GM12878 (cell line): ENCODE measurements at regions not wholly inside any gene's neighbourhood (a gene's known extent, or its start where the extent isn't known, plus 50 kb on each side); places are given as distances from the start of the nearest gene placed in this dataset.

Experiments used
- ATAC-seq: fragments of 200-7000 bp; cut with Tn5 transposase; 3 replicates; pipeline ENCODE4 v1.9.1; 2020; ENCODE audit warnings: mild to moderate bottlenecking, moderate library complexity
- BruUV-seq: library from RNA; stranded (reverse); fragments of 400-500 nt; replicated peaks from 2 replicates; lab custom pipeline; 2021; lab: Mats Ljungman, UMichigan
- CTCF ChIA-PET: fragments of 300-600 bp; sonication (Branson Sonifier 250); formaldehyde crosslinking; extraction: SDS; loops from one replicate; lab custom pipeline; 2021; ENCODE audit warnings: inconsistent platforms; lab: Yijun Ruan, JAX
- POLR2A ChIA-PET: fragments of 350-600 bp; formaldehyde crosslinking; extraction: SDS; loops from one replicate; lab custom pipeline; 2021; ENCODE audit warnings: inconsistent platforms; lab: Charles Lee
- RAD21 ChIA-PET: fragments of 300-600 bp; sonication (Branson Sonifier 250); formaldehyde crosslinking; loops from one replicate; lab custom pipeline; 2023; ENCODE audit warnings: antibody characterized with exemption; ENCODE audit not compliant: unreplicated experiment; lab: Charles Lee
- SMC1A ChIA-PET: fragments of 300-600 bp; sonication (Branson Sonifier 250); formaldehyde crosslinking; loops from one replicate; lab custom pipeline; 2023; ENCODE audit not compliant: unreplicated experiment, uncharacterized antibody; lab: Charles Lee
- DNase-seq: peaks from one replicate; pipeline ENCODE4 v3.0.0-alpha.2; 2011; ENCODE audit warnings: low read depth, low spot score
- FAIRE-seq: peaks from 3 replicates; lab custom pipeline; 2011; peaks lifted over from hg19 to GRCh38; lab: Jason Lieb, UNC
- H2AFZ ChIP-seq: 2 replicates; pipeline ENCODE4 v1.6.0; 2011; ENCODE audit warnings: low read depth, low read length, control low read depth; ENCODE audit not compliant: control insufficient read depth
- H3K27ac ChIP-seq: 2 replicates; pipeline ENCODE4 v1.5.1; 2011; ENCODE audit warnings: control low read depth; ENCODE audit not compliant: control insufficient read depth, insufficient read depth
- H3K27me3 ChIP-seq, 2 experiments: replicated peaks in 1 of 2; 2 replicates each; pipeline versions ENCODE4 v1.6.0 to v1.6.1; 2011; ENCODE audit warnings: low read length in 1 of 2; ENCODE audit not compliant: control insufficient read depth in 2 of 2, insufficient read depth in 2 of 2
- H3K36me3 ChIP-seq, 2 experiments: 2 replicates each; pipeline ENCODE4 v1.5.1; 2011; ENCODE audit warnings: low read length in 1 of 2; ENCODE audit not compliant: control insufficient read depth in 2 of 2, insufficient read depth in 2 of 2
- H3K4me1 ChIP-seq: 2 replicates; pipeline ENCODE4 v1.6.1; 2011; ENCODE audit warnings: mild to moderate bottlenecking, low read length, moderate library complexity, mixed read lengths; ENCODE audit not compliant: control insufficient read depth, insufficient read depth
- H3K4me2 ChIP-seq: 2 replicates; pipeline ENCODE4 v1.6.0; 2011; ENCODE audit warnings: control low read depth; ENCODE audit not compliant: control insufficient read depth, insufficient read depth
- H3K4me3 ChIP-seq: fragments of 200-600 bp; sonication (generic); 2 replicates; pipeline ENCODE4 v1.5.1; 2016
- H3K79me2 ChIP-seq: 2 replicates; pipeline ENCODE4 v1.6.0; 2011; ENCODE audit warnings: low read length; ENCODE audit not compliant: control insufficient read depth, insufficient read depth
- H3K9ac ChIP-seq: 2 replicates; pipeline ENCODE4 v1.8.0; 2011; ENCODE audit warnings: low read length, control low read depth, mixed read lengths; ENCODE audit not compliant: control insufficient read depth, insufficient read depth
- H3K9me3 ChIP-seq: replicated peaks from 3 replicates; pipeline ENCODE4 v1.5.1; 2011; ENCODE audit warnings: mild to moderate bottlenecking, low read length; ENCODE audit not compliant: control insufficient read depth, insufficient read depth
- H4K20me1 ChIP-seq: 2 replicates; pipeline ENCODE4 v1.6.0; 2011; ENCODE audit not compliant: control insufficient read depth, insufficient read depth
- ASH2L ChIP-seq: fragments of 300-600, 200-600 bp; sonication (generic); IDR thresholded peaks from 2 replicates; pipeline ENCODE4 v1.6.1; 2017; ENCODE audit warnings: low read depth, mild to moderate bottlenecking, borderline replicate concordance
- E2F8 ChIP-seq: fragments of 450-650 bp; IDR thresholded peaks from 2 replicates; pipeline ENCODE4 v1.6.1; 2018; ENCODE audit warnings: mild to moderate bottlenecking, low read depth, moderate library complexity; ENCODE audit not compliant: partially characterized antibody
- ELK1 ChIP-seq: IDR thresholded peaks from 2 replicates; pipeline ENCODE4 v1.6.1; 2012; ENCODE audit warnings: low read depth, low read length, improper control_type of control experiment
- IRF5 ChIP-seq: fragments of 450-650 bp; IDR thresholded peaks from 2 replicates; pipeline ENCODE4 v1.6.1; 2017; ENCODE audit warnings: borderline replicate concordance
- NRF1 ChIP-seq: conservative IDR thresholded peaks from 2 replicates; pipeline ENCODE4 v1.6.1; 2011; ENCODE audit warnings: mild to moderate bottlenecking, low read depth, low read length, improper control_type of control experiment
- POLR2A ChIP-seq: IDR thresholded peaks from 2 replicates; pipeline ENCODE4 v1.6.1; 2011; ENCODE audit warnings: low read depth, mild to moderate bottlenecking, low read length
- POLR2AphosphoS5 ChIP-seq: IDR thresholded peaks from 2 replicates; pipeline ENCODE4 v1.6.1; 2011; ENCODE audit warnings: mild to moderate bottlenecking, low read length, inconsistent platforms
- RB1 ChIP-seq: fragments of 450-650 bp; formaldehyde crosslinking; IDR thresholded peaks from 2 replicates; pipeline ENCODE4 v1.6.1; 2017; ENCODE audit warnings: mild to moderate bottlenecking, borderline replicate concordance
- SMAD1 ChIP-seq: fragments of 450-650 bp; IDR thresholded peaks from 2 replicates; pipeline ENCODE4 v1.6.1; 2018; ENCODE audit warnings: mild to moderate bottlenecking, low read depth; ENCODE audit not compliant: partially characterized antibody
- SREBF1 ChIP-seq: IDR thresholded peaks from 2 replicates; pipeline ENCODE4 v1.6.1; 2012; ENCODE audit warnings: mild to moderate bottlenecking, low read length
- SRF ChIP-seq, 2 experiments: IDR thresholded peaks; 2 replicates each; pipeline ENCODE4 v1.6.1; 2011; ENCODE audit warnings: low read depth in 2 of 2, low read length in 2 of 2, mild to moderate bottlenecking in 1 of 2, moderate library complexity in 1 of 2
- STAT1 ChIP-seq: fragments of 450-650 bp; conservative IDR thresholded peaks from 2 replicates; pipeline ENCODE4 v1.6.1; 2014; ENCODE audit warnings: antibody characterized with exemption, mild to moderate bottlenecking
- USF2 ChIP-seq: IDR thresholded peaks from 2 replicates; pipeline ENCODE4 v1.6.1; 2011; ENCODE audit warnings: low read depth, low read length, improper control_type of control experiment, borderline replicate concordance
- ZNF622 ChIP-seq: fragments of 450-650 bp; IDR thresholded peaks from 2 replicates; pipeline ENCODE4 v1.6.1; 2017; ENCODE audit warnings: mild to moderate bottlenecking, inconsistent platforms
- WGBS: methylation state at CpG from one replicate; pipeline ENCODE4 v1.1.6; 2016; ENCODE audit warnings: low lambda C conversion rate; ENCODE audit not compliant: insufficient replicate concordance, insufficient coverage; ENCODE audit errors: missing lambda C conversion rate; 5-methylcytosine and 5-hydroxymethylcytosine counted together
- in situ Hi-C: fragments of 300-500 bp; cut with MboI; formaldehyde crosslinking; loops from 9 replicates; pipeline ENCODE4 v1.14.3; 2018; ENCODE audit warnings: mixed read lengths
- intact Hi-C: fragments of 100-400 bp; cut with micrococcal nuclease; formaldehyde crosslinking; loops from one replicate; pipeline ENCODE4 v1.14.2; 2022; ENCODE audit not compliant: unreplicated experiment

- FAIRE-seq: no peak
- ChIA-PET SMC1A (interaction anchor here (1.3 kb wide), 1 partner anchor 12 kb away, joined by 4 read pairs; no protein-coding TSS in a partner anchor), POLR2A (no interaction called here), CTCF (no interaction called here), RAD21 (no interaction called here)
- DNase-seq: no peak
- no peak overlapping the region for H3K27ac ChIP-seq
- no peak overlapping the region for H3K4me2 ChIP-seq
- no peaks in the 10 kb centered on the region for H3K36me3 ChIP-seq
- H3K79me2 ChIP-seq: no peaks in the 10 kb centered on the region
- no peak for ATAC-seq
- H3K27me3 ChIP-seq: no peaks in the 10 kb centered on the region
- WGBS: 0% methylated on average over 3 of the region's 3 CpGs
- no peak overlapping the region for H3K4me3 ChIP-seq
- TF ChIP-seq E2F8 (no peak), POLR2A (no peak), ELK1 (no peak), STAT1 (no peak), NRF1 (no peak), SRF (IDR thresholded peaks at IDR 0.05; ENCODE audit: low read depth in 2 of 2, low read length in 2 of 2) (no peak), POLR2AphosphoS5 (no peak), SMAD1 (no peak), RB1 (no peak), IRF5 (no peak), USF2 (no peak), ZNF622 (no peak), SREBF1 (no peak), ASH2L (no peak)
- H4K20me1 ChIP-seq: no peaks in the 10 kb centered on the region; the same call in 1 of the 2 replicates
- no peak overlapping the region for H3K9ac ChIP-seq
- H3K9me3 ChIP-seq: no peaks in the 10 kb centered on the region
- H3K4me1 ChIP-seq: no peaks in the 10 kb centered on the region
- intact Hi-C loops (no loop called here), in situ Hi-C loops (no loop called here)
- no peak overlapping the region for H2AFZ ChIP-seq
- BruUV-seq: no TSS peak
Measured at GRCh38 chr5:175118700-175119309, 325.2 kb downstream of the DRD1 start.
